ENCODE measurements at regions not wholly inside any gene's neighbourhood (a gene's known extent, or its start where the extent isn't known, plus 50 kb on each side); places are given as distances from the start of the nearest gene placed in this dataset.
"Not testable (repeated sequence)": the region's sequence is repeated elsewhere in the genome, so short reads cannot be mapped to it uniquely, and the experiment has no call there.

DNA sequence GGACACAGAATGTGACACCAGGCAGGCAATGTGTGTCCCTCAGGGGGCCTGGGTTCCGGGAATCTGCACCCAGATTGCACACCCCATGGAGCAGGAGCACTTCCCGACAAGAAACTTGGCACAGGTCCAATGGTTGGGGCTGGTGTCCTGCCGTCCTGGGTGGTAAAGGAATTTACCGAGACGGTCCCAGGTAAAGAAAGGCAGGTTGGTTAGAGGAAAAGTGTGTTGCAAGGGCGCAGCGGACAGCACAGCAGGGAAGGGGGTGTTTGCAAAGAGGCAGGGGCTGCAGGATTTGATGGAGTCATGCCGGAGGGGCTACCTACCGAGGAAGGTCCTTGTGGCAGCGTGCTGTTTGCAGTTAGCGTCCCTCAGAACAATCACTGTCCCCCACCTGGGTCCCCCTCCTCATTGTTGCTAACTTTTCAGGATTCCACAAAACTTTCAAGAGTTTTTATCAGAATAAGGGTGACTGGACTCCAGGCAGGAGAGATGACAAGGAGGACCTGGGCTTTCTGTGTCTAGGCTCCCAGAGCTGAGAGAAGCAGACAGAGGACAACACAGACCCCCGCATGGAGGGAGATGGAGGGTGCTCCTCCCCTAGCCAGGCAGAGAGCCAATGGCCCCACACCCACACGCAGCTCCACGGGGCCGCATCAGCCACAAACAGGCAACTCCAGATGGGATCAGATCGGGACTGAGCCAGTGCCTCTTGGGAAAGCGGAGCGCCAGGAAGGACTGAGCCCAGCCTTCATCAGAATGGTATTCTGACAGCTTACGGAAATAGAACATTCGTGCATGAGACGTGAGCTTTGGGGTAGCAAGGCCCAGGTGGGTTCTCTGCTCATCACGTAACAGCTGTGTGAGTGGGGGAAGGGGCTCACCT, 1423.9 kb downstream of the BRD1 start:
- no peak for DNase-seq (ENCODE audit: low spot score)

- no peak for DNase-seq (ENCODE audit: low spot score)
Measured at GRCh38 chr22:48402591-48403031, 1425.1 kb downstream of the BRD1 start.

DNA sequence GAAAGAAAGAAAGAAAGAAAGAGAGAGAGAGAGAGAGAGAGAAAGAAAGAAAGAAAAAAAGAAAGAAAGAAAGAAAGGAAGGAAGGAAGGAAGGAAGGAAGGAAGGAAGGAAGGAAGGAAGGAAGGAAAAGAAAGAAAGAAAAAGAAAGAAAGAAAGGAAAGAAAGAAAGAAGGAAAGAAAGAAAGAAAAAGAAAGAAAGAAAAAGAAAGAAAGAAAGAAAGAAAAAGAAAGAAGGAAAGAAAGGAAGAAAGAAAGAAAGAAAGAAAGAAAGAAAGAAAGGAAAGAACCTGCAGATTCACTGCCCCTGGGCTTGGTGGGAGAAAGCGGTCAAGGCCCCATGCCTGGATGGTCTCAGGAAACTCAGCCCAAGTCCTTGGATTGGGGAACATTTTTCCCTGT, 1426.2 kb downstream of the BRD1 start:
- DNase-seq (ENCODE audit: low spot score): not testable (repeated sequence)

DNA sequence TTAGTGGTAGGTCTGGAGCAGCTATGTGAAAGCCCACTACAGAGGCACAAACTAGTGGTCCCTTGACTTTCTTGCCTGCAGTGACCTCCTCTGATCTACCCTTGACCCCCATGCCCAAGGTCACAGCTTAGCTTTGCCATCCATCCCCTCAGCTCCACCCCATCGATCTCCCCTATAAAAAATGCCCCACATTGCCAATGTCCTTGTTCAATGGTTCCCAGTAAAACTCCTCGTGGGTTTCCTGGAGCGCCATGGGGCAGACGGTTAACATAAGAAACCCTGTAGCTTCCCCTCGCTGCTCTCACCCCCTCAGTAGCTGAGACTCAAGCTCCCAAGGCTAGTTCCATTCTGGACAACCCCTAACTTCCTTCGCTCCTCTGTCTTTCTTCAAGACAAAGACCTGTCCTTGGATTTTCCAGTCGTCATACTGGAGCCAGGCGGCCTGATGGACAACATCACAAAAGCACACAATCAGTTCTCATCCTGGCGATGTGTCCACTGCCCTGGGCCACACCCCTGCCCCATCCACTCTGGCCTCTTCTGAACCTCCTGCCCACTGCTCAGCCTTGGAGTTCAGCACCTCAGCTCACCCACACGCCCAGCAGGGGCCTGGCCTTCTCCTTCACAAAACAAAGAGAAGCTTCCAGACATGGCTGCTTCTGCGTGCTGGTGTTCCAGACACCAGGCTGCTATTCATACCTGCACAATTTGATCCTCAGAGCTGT, 1429.3 kb downstream of the BRD1 start:
- DNase-seq (ENCODE audit: low spot score): no peak

- DNase-seq (ENCODE audit: low spot score): no peak
Measured at GRCh38 chr22:48397531-48398180, 1430.0 kb downstream of the BRD1 start.

DNA sequence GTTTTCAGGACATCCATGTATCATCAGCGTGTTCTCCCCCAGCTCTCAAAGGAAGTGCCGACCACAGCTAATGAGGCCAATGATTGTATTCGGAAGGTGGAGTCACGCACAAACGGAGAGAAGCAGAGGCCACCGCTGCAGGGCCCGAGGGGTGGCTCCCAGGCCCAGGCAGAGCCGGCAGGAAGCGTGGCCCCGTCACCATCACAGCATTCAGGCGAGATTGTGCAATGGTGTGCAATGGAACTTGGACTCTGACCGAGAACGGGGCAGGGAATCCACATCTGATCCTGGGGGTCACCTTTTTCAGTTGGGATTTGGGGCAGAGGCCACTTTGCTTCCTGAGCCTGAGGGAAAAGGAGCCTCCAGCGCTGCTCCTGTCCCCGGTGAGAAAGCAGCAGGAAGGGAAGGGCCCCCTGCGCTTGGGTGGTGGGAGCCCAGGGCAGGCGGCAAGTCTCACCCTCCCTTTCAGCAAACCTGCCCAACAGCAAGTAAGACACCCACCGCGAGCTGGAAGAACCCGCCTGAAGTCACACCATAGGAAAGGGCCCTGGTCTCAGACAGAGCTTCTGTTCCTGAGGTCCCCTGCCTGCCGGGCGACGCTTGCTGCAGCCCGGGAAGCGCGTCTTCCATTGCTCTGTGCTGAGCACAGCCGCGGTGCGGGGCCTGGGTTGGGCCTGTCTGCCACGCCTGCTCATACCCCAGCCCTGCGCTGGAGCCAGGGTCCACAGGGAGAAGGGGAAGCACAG, 1430.7 kb downstream of the BRD1 start:
- DNase-seq (ENCODE audit: low spot score): no peak

DNA sequence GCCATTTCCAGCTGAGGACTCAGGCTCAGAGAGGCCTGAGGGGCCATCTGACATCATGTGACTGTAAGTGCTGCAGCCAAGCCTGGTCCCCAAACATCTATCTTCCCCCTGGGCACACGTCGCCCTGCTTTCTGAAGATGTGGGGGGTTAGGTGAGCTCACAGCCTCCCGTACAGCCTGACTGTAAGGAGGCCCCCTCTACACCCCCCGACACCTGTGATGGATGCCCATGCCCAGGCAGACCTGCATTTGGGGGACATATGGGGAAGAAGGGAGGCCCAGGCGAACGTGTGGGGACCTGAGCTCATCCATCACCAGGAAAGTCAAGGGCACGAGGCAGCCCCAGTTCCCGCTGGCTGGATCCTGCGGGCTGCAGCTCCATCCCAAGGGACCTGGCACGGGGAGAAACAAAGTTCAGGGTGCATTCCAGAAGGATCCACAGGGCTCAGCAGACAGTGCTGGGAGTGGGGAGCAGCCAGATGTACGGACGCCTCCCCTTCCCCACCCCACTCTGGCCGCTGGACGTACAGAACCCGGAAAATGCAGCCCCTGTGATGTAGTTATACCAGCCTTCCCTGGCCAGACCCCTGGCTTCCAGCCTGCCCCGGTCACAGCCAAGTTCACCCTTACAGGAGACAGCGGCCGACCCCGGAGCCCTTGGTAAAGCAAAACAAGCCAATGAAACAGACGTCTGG, 1431.4 kb downstream of the BRD1 start:
- DNase-seq (ENCODE audit: low spot score): no peak

DNA sequence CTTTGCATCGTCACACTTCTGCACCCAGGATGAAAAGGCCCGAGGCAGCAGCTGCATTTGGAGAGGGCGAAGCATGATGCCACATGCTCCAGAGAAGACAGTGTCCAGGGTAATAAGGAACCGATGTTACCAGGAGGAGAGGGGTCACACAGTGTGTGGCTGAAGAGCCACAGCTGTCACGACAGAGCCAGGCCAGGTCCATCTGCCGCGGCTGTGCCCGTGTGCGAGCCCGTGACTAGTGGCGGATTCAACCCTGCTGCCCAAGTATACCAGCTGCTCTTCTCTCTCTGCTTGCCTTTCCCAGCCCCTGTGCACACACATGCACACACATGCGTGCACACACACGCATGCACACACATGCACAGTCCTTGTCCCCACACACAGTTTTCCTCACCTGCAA, 1432.5 kb downstream of the BRD1 start:
- no peak for DNase-seq (ENCODE audit: low spot score)

GRCh38 chr22:48394787-48395186, 1432.9 kb downstream of the BRD1 start:
- no peak for DNase-seq (ENCODE audit: low spot score)

DNA sequence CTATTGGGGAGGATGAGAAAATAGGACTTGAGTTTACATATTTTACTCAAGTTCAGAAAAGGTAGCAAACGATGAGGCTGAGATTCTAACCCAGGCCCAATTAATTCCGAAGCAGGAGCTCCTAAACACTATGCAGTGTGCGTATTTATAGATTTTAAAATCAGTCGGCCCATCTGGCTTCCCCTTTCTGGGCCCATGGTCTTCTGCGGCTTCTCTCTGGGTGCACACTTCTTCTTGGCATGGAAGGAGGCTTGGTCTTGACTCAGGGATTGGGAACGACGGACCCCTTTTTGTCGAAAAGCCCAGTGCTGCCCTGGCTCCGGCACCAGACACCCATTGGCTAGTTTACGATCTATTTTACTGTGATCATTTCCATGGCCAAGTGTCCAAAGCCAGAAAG, 1433.8 kb downstream of the BRD1 start:
- DNase-seq (ENCODE audit: low spot score): no peak

- no peak for DNase-seq (ENCODE audit: low spot score)
Measured at GRCh38 chr22:48393041-48393370, 1434.7 kb downstream of the BRD1 start.

DNA sequence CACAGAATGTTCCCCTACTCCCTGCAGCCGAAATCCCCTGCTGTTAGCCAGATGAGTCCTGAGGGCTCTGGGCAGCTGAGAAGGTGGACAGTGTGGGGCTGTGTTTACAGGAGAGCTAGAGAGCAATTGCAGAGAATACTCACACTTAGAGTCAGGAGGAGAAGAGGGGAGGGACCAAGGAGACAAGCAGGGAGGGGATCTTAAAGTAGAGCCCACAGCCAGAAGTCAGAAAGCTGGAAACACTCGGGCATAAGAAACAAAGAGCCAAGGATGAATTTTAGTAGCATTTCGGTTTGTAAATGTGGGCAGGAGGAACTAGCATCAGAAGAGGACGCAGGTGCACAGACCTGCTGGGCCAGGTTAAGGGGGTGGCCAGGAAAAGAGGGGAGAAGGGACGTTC, 1435.9 kb downstream of the BRD1 start:
- DNase-seq (ENCODE audit: low spot score): no peak

DNA sequence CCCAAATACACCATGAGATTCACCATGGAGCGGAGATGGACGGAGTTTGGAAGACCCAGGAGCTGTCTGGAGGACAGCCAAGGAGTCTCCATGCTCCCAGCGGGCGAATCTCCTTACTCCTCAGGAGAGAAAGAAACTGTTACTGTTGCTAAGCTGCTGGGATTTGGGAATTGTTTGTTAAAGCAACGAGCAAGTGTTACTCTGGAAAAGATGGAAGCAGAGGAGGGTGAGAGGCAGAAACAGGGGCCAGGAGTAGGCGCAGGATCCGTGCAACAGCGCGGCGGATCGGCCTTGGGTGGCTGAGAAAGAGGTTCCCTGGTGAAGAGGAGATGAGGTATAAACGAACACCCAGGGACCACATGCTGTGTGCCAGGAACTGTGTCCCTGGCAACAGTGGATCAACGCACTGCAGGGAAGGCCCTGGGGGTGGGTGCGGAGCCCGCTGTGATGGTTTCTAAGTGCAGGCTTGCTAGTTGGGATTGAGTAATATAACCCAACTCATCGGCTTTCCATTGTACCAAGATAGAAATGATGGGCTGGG, 1436.4 kb downstream of the BRD1 start:
- no peak for DNase-seq (ENCODE audit: low spot score)

DNA sequence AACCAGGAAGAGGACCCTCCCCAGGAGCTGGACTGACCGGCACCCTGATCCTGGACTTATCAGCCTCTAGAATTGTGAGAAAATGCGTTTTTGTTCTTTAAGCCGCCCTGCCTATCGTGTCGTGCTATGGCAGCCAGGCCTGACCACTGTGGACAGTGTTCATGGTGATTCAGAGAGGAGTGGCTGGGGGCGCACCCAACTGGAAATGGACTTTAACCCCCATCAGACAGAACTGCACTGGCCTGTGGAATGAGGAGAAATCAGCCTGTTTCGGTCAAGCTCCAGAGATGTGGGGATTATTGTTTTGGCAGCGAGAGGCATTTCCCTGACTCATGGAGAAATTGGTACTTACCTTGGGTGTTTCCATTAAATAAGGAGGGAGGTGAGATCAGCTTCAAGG, 1437.8 kb downstream of the BRD1 start:
- no peak for DNase-seq (ENCODE audit: low spot score)

DNA sequence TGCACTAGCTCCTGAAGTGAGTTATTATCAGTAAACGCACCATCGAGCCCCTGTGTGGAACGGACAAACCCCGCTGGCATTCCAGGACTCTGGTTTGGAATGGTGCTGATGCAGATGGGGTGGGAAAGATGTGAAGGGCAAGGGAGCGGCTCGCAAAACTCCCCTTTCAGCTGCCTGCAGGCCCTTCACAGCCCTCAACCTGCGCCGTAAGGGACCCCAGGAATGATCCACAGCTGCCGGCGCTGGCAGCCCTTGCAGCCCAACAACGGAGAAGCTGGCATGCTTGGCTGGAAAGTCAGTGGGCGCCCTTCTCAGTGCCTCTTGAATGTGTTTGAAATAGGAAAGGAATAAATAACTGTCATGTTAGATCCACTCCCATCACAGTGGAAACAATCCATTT, 1445.5 kb downstream of the BRD1 start:
- DNase-seq (ENCODE audit: low spot score): no peak

GRCh38 chr22:48380016-48380665, 1447.5 kb downstream of the BRD1 start:
- no peak for DNase-seq (ENCODE audit: low spot score)

DNA sequence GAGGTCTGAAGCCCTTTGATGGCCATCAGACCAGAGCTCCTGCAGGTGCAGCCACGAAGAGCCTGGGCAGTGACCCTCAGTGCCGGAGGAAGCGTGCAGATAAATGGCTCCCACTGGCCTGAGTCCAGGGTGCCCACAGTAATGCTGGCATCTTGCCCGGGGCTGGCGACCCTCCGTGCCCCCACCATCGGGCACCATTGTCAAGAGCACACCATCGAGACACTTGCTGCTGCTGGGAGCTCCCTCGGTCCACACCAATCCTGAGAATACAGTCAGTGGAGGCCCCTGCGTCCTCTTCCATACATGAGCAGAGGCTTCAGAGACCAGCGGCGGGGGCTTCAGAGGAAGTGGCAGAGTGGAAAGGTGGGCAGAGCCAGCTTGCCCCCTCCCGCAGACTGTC, 1448.3 kb downstream of the BRD1 start:
- DNase-seq (ENCODE audit: low spot score): no peak

- no peak for DNase-seq (ENCODE audit: low spot score)
Measured at GRCh38 chr22:48378673-48379072, 1449.0 kb downstream of the BRD1 start.

GRCh38 chr22:48376936-48377712, 1450.5 kb downstream of the BRD1 start:
- no peak for DNase-seq (ENCODE audit: low spot score)

- DNase-seq (ENCODE audit: low spot score): no peak
Measured at GRCh38 chr22:48376428-48376827, 1451.2 kb downstream of the BRD1 start.

All from HT-29 (cell line).